ENCODE measurements at regions not wholly inside any gene's neighbourhood (a gene's known extent, or its start where the extent isn't known, plus 50 kb on each side); places are given as distances from the start of the nearest gene placed in this dataset.

DNA sequence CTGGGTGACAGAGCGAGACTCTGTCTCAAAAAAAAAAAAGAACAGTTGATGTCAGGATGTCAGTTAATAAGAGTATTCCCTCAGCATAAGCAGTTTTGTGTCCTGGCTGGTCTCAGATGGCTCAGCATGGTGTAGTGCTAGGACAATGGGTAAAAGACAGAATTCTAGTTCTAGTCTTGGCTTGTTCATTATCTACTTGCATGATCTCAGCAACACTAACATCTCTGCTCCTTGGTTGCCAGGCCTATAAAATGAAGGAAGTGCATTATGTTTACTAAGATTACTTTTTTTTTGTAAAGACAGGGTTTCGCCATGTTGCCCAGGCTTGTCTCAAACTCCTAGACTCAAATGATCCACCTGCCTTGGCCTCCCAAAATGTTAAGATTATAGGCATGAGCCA is 84.3 kb upstream of the SP8 start:
- H3K4me1 Mint-ChIP-seq = peaks cover 13% of the 10 kb centered on the region
- no peak overlapping the region for H3K4me3 Mint-ChIP-seq
- H3K27ac Mint-ChIP-seq = no peak overlapping the region
- ATAC-seq (no peak), DNase-seq (ENCODE audit: low spot score) (no peak)
- ChIA-PET POLR2A (no interaction called here), CTCF (no interaction called here)
- no peak for TF ChIP-seq TEAD4 (CRISPR knock-in tag; IDR thresholded peaks at IDR 0.05)
- no peak for TF ChIP-seq ZNF232 (CRISPR knock-in tag; IDR thresholded peaks at IDR 0.05)
- no peak for TF ChIP-seq EMX1 (CRISPR knock-in tag; IDR thresholded peaks at IDR 0.05)
- TF ChIP-seq ZNF423 (CRISPR knock-in tag; IDR thresholded peaks at IDR 0.05) = no peak
- no peak for TF ChIP-seq OVOL2 (CRISPR knock-in tag; IDR thresholded peaks at IDR 0.05; ENCODE audit: borderline replicate concordance)
- TF ChIP-seq NFE2L1 (CRISPR knock-in tag; IDR thresholded peaks at IDR 0.05) = no peak
- TF ChIP-seq ZNF219 (CRISPR knock-in tag; IDR thresholded peaks at IDR 0.05; ENCODE audit: borderline replicate concordance) = no peak
- no peak for TF ChIP-seq ERG (CRISPR knock-in tag; IDR thresholded peaks at IDR 0.05)
- TF ChIP-seq NR2C2 (CRISPR knock-in tag; IDR thresholded peaks at IDR 0.05) = no peak
- no peaks in the 10 kb centered on the region for H3K27me3 Mint-ChIP-seq (ENCODE audit: low read depth)
- peaks cover 3% of the 10 kb centered on the region; the same call in 1 of the 2 replicates for H3K36me3 Mint-ChIP-seq
- peaks cover 10% of the 10 kb centered on the region for H3K9me3 Mint-ChIP-seq

DNA sequence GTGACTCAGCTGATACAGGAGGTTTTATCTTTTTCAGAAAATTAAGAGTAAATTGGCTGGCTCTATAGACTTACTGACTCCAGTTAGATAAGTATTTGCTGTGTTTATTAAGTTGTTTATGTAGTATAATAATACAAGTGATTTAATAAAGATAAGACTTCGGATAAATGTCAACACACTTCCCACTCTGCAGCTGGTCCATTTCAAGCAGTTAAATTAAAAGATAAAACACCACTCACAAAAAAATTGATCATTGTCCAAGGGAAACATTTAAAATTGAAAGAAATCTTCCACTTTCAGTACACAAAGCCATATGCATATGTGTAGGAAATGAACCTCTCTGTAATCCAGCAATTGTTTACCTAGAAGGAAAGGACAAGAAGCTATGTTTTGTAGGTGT is 106.1 kb upstream of the SP8 start:
- TF ChIP-seq MXD4 (CRISPR knock-in tag; IDR thresholded peaks at IDR 0.05; ENCODE audit: borderline replicate concordance) (no peak), ERG (CRISPR knock-in tag; IDR thresholded peaks at IDR 0.05) (no peak), FOXP1 (CRISPR knock-in tag; IDR thresholded peaks at IDR 0.05; ENCODE audit: borderline replicate concordance) (no peak), ZNF232 (CRISPR knock-in tag; IDR thresholded peaks at IDR 0.05) (no peak), NR2C2 (CRISPR knock-in tag; IDR thresholded peaks at IDR 0.05) (no peak)
- TF ChIP-seq, protein P1, sequence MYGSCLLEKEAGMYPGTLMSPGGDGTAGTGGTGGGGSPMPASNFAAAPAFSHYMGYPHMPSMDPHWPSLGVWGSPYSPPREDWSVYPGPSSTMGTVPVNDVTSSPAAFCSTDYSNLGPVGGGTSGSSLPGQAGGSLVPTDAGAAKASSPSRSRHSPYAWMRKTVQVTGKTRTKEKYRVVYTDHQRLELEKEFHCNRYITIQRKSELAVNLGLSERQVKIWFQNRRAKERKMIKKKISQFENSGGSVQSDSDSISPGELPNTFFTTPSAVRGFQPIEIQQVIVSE (CRISPR knock-in tag; IDR thresholded peaks at IDR 0.05; ENCODE audit: borderline replicate concordance) = no peak
- TF ChIP-seq, protein P2, sequence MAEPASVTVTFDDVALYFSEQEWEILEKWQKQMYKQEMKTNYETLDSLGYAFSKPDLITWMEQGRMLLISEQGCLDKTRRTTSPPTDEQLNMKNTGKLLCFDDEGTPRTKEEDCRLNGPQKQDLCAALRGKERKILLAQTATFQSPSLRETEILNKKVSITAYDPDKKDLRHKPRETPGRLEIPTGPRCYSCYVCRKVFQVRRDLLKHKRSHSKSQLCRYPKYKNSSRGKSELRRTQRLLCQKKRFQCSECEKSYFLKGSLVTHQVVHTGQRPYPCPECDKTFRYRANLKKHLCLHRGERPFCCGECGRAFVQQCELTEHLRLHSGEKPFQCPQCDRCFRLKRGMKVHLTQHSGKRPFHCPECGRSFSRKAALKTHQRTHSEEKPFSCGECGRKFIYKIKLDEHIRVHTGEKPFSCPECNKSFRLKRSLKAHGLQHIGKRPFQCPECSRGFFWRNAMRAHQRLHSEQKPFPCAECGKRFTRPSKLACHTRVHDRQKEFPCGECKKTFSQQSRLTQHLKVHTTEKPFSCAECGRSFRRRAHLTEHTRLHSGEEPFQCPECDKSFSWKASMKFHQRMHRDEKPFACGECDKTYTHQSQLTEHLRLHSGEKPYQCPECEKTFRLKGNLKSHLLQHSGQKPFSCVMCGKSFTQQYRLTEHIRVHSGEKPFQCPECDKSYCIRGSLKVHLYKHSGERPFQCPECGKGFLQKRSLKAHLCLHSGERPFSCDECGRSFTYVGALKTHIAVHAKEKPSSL (CRISPR knock-in tag; conservative IDR thresholded peaks at IDR 0.05) = no peak
- CTCF ChIA-PET = no interaction called here

GRCh38 chr7:20894806-20895205 is 108.1 kb upstream of the SP8 start:
- TF ChIP-seq, protein P3, sequence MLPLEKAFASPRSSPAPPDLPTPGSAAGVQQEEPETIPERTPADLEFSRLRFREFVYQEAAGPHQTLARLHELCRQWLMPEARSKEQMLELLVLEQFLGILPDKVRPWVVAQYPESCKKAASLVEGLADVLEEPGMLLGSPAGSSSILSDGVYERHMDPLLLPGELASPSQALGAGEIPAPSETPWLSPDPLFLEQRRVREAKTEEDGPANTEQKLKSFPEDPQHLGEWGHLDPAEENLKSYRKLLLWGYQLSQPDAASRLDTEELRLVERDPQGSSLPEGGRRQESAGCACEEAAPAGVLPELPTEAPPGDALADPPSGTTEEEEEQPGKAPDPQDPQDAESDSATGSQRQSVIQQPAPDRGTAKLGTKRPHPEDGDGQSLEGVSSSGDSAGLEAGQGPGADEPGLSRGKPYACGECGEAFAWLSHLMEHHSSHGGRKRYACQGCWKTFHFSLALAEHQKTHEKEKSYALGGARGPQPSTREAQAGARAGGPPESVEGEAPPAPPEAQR (CRISPR knock-in tag; IDR thresholded peaks at IDR 0.05) = no peak
- TF ChIP-seq CREB1 (CRISPR knock-in tag; IDR thresholded peaks at IDR 0.05) = no peak
- no peak for TF ChIP-seq GTF2I (CRISPR knock-in tag; conservative IDR thresholded peaks at IDR 0.05)
- TF ChIP-seq ZNF232 (CRISPR knock-in tag; IDR thresholded peaks at IDR 0.05) = no peak
- no peak for TF ChIP-seq RELA (CRISPR knock-in tag; IDR thresholded peaks at IDR 0.05; ENCODE audit: borderline replicate concordance)
- TF ChIP-seq FOXP1 (CRISPR knock-in tag; IDR thresholded peaks at IDR 0.05; ENCODE audit: borderline replicate concordance) = no peak
- no peaks in the 10 kb centered on the region for H3K9me3 Mint-ChIP-seq
- no peaks in the 10 kb centered on the region for H3K36me3 Mint-ChIP-seq
- DNase-seq (ENCODE audit: low spot score) = no peak
- no peak overlapping the region for H3K4me3 Mint-ChIP-seq
- ChIA-PET CTCF (no interaction called here), POLR2A (no interaction called here)
- H3K27me3 Mint-ChIP-seq (ENCODE audit: low read depth) = no peaks in the 10 kb centered on the region
- H3K27ac Mint-ChIP-seq = no peak overlapping the region
- ATAC-seq = no peak
- peaks cover 7% of the 10 kb centered on the region for H3K4me1 Mint-ChIP-seq

More for the DNA sequence above, 106.1 kb upstream of the SP8 start:
- POLR2A ChIA-PET = no interaction called here
- Mint-ChIP-seq H3K27me3 (ENCODE audit: low read depth) (no peaks in the 10 kb centered on the region), H3K36me3 (peaks cover 14% of the 10 kb centered on the region), H3K9me3 (peaks cover 15% of the 10 kb centered on the region), H3K4me1 (peaks cover 7% of the 10 kb centered on the region), H3K27ac (peak overlapping the region; percentile 2; the same call in 1 of the 2 replicates), H3K4me3 (no peak overlapping the region)
- DNase-seq (ENCODE audit: low spot score) (no peak), ATAC-seq (no peak)
